Esophagus mucosa (tissue), 1 donor: ENCODE measurements at regions not wholly inside any gene's neighbourhood (a gene's known extent, or its start where the extent isn't known, plus 50 kb on each side); places are given as distances from the start of the nearest gene placed in this dataset.
A peak's percentile ranks its signal among the peaks of the same experiment; 100 is the strongest.
"Not testable (repeated sequence)": the region's sequence is repeated elsewhere in the genome, so short reads cannot be mapped to it uniquely, and the experiment has no call there.

Source experiments
- ATAC-seq: fragments of 200-7000 bp; cut with Tn5 transposase; one replicate; pipeline ENCODE4 v1.9.1; 2020
- donor health status: DM: yes; HTN: yes; CAD: no.

GRCh38 chrY:12360496-12360895 lies 340.5 kb upstream of the USP9Y start:
- no peak for ATAC-seq

GRCh38 chrY:12365311-12365910 lies 335.6 kb upstream of the USP9Y start:
- ATAC-seq, result no peak

- not testable (repeated sequence) for ATAC-seq
Measured at GRCh38 chrY:12374588-12374987, 326.4 kb upstream of the USP9Y start.

- ATAC-seq, result not testable (repeated sequence)
Measured at GRCh38 chrY:12391655-12392559, 309.1 kb upstream of the USP9Y start.

GRCh38 chrY:12393190-12393589 lies 307.8 kb upstream of the USP9Y start:
- no peak for ATAC-seq

GRCh38 chrY:12395381-12396120 lies 305.5 kb upstream of the USP9Y start:
- ATAC-seq, result not testable (repeated sequence)

- no peak for ATAC-seq
Measured at GRCh38 chrY:12403916-12404315, 297.1 kb upstream of the USP9Y start.

GRCh38 chrY:12408236-12408635 lies 292.8 kb upstream of the USP9Y start:
- ATAC-seq, result no peak

GRCh38 chrY:12410696-12411095 lies 290.3 kb upstream of the USP9Y start:
- no peak for ATAC-seq

- no peak for ATAC-seq
Measured at GRCh38 chrY:12421072-12421787, 279.8 kb upstream of the USP9Y start.

GRCh38 chrY:12421788-12422124 lies 279.3 kb upstream of the USP9Y start:
- ATAC-seq, result no peak

- ATAC-seq, result no peak
Measured at GRCh38 chrY:12422536-12422935, 278.5 kb upstream of the USP9Y start.

GRCh38 chrY:12423416-12424252 lies 277.4 kb upstream of the USP9Y start:
- ATAC-seq, result no peak

GRCh38 chrY:12425506-12425905 lies 275.5 kb upstream of the USP9Y start:
- no peak for ATAC-seq

- ATAC-seq, result no peak
Measured at GRCh38 chrY:12427361-12427760, 273.7 kb upstream of the USP9Y start.

GRCh38 chrY:12431546-12431945 lies 269.5 kb upstream of the USP9Y start:
- no peak for ATAC-seq

- peak; percentile 89 for ATAC-seq
Measured at GRCh38 chrY:12438823-12439222, 262.2 kb upstream of the USP9Y start.

GRCh38 chrY:12444200-12444599 lies 256.8 kb upstream of the USP9Y start:
- no peak for ATAC-seq

- ATAC-seq, result peak; percentile 43
Measured at GRCh38 chrY:12446486-12447265, 254.4 kb upstream of the USP9Y start.

GRCh38 chrY:12448561-12448960 lies 252.5 kb upstream of the USP9Y start:
- not testable (repeated sequence) for ATAC-seq

- not testable (repeated sequence) for ATAC-seq
Measured at GRCh38 chrY:12453318-12453717, 247.7 kb upstream of the USP9Y start.
